ENCODE measurements at regions not wholly inside any gene's neighbourhood (a gene's known extent, or its start where the extent isn't known, plus 50 kb on each side); places are given as distances from the start of the nearest gene placed in this dataset.

- intact Hi-C loops (cut with DNase I), result no loop called here
- no peak for ATAC-seq (ENCODE audit: poor library complexity)
- no peak for DNase-seq
These were observed 292.4 kb downstream of the THBS2 start for GRCh38 chr6:168961264-168961656.

- ATAC-seq (ENCODE audit: poor library complexity), result peak; percentile 83
- intact Hi-C loops (cut with DNase I), result no loop called here
- DNase-seq, result no peak
These were observed 292.9 kb downstream of the THBS2 start for GRCh38 chr6:168960551-168961263.

- intact Hi-C loops (cut with DNase I), result loop anchor here (10.0 kb wide), 1 partner anchor 555 kb away; no protein-coding TSS in a partner anchor
These were observed 293.9 kb downstream of the THBS2 start for GRCh38 chr6:168959696-168960095.

GRCh38 chr6:168956884-168957730 is 296.5 kb downstream of the THBS2 start:
- peak; percentile 74 for DNase-seq
- ATAC-seq (ENCODE audit: poor library complexity), result peak; percentile 92
- intact Hi-C loops (cut with DNase I), result loop anchor here (10.0 kb wide), 1 partner anchor 558 kb away; no protein-coding TSS in a partner anchor

More at GRCh38 chr6:168959696-168960095, 293.9 kb downstream of the THBS2 start:
- ATAC-seq (ENCODE audit: poor library complexity) (no peak), DNase-seq (no peak)

GRCh38 chr6:168956141-168956838 is 297.4 kb downstream of the THBS2 start:
- no peak for DNase-seq
- intact Hi-C loops (cut with DNase I), result loop anchor here (10.0 kb wide), 1 partner anchor 559 kb away; no protein-coding TSS in a partner anchor
- no peak for ATAC-seq (ENCODE audit: poor library complexity)

GRCh38 chr6:168953461-168953860 is 300.2 kb downstream of the THBS2 start:
- ATAC-seq (ENCODE audit: poor library complexity), result no peak
- no peak for DNase-seq
- intact Hi-C loops (cut with DNase I), result loop anchor here (10.0 kb wide), 1 partner anchor 561 kb away; no protein-coding TSS in a partner anchor

- intact Hi-C loops (cut with DNase I), result loop anchor here (10.0 kb wide), 1 partner anchor 564 kb away; no protein-coding TSS in a partner anchor
- no peak for DNase-seq
- no peak for ATAC-seq (ENCODE audit: poor library complexity)
These were observed 302.4 kb downstream of the THBS2 start for GRCh38 chr6:168951217-168951616.

GRCh38 chr6:168950858-168951214 is 302.8 kb downstream of the THBS2 start:
- ATAC-seq (ENCODE audit: poor library complexity), result peak; percentile 12
- DNase-seq, result no peak
- intact Hi-C loops (cut with DNase I), result loop anchor here (10.0 kb wide), 1 partner anchor 564 kb away; no protein-coding TSS in a partner anchor

GRCh38 chr6:168949981-168950857 is 303.4 kb downstream of the THBS2 start:
- DNase-seq (no peak), ATAC-seq (ENCODE audit: poor library complexity) (peak; percentile 53)
- intact Hi-C loops (cut with DNase I), result loop anchor here (10.0 kb wide), 1 partner anchor 565 kb away; no protein-coding TSS in a partner anchor

- DNase-seq (no peak), ATAC-seq (ENCODE audit: poor library complexity) (no peak)
- intact Hi-C loops (cut with DNase I), result no loop called here
These were observed 304.6 kb downstream of the THBS2 start for GRCh38 chr6:168948990-168949531.

GRCh38 chr6:168948002-168948401 is 305.6 kb downstream of the THBS2 start:
- intact Hi-C loops (cut with DNase I), result no loop called here
- ATAC-seq (ENCODE audit: poor library complexity) (no peak), DNase-seq (no peak)

GRCh38 chr6:168943231-168943905 is 310.3 kb downstream of the THBS2 start:
- intact Hi-C loops (cut with DNase I), result no loop called here
- DNase-seq (no peak), ATAC-seq (ENCODE audit: poor library complexity) (no peak)

GRCh38 chr6:168942646-168943045 is 311.0 kb downstream of the THBS2 start:
- DNase-seq, result no peak
- intact Hi-C loops (cut with DNase I), result no loop called here
- no peak for ATAC-seq (ENCODE audit: poor library complexity)

- intact Hi-C loops (cut with DNase I), result no loop called here
- DNase-seq (no peak), ATAC-seq (ENCODE audit: poor library complexity) (peak; percentile 12)
These were observed 312.6 kb downstream of the THBS2 start for GRCh38 chr6:168941036-168941435.

GRCh38 chr6:168939796-168940195 is 313.9 kb downstream of the THBS2 start:
- DNase-seq, result no peak
- intact Hi-C loops (cut with DNase I), result no loop called here
- no peak for ATAC-seq (ENCODE audit: poor library complexity)

- DNase-seq, result no peak
- intact Hi-C loops (cut with DNase I), result no loop called here
- no peak for ATAC-seq (ENCODE audit: poor library complexity)
These were observed 314.6 kb downstream of the THBS2 start for GRCh38 chr6:168939041-168939440.

GRCh38 chr6:168938546-168938945 is 315.1 kb downstream of the THBS2 start:
- no peak for DNase-seq
- intact Hi-C loops (cut with DNase I), result no loop called here
- ATAC-seq (ENCODE audit: poor library complexity), result no peak
